Thoracic aorta (tissue), 2 donors: ENCODE measurements at regions not wholly inside any gene's neighbourhood (a gene's known extent, or its start where the extent isn't known, plus 50 kb on each side); places are given as distances from the start of the nearest gene placed in this dataset.

Experiments
- ATAC-seq: fragments of 150-250 bp; one replicate; pipeline ENCODE4 v1.8.0; 2017; ENCODE audit warnings: low read depth; ENCODE audit not compliant: insufficient number of reproducible peaks, low FRiP score
- DNase-seq: peaks from one replicate; pipeline ENCODE4 v3.0.0-alpha.2; 2020; ENCODE audit warnings: low spot score
- H3K27ac ChIP-seq, 2 donors: fragments of 200-600 bp; sonication (generic); 1 replicate in 1 of 2; 2 replicates in 1 of 2; pipeline ENCODE4 v1.5.1; 2016; ENCODE audit warnings: mild to moderate bottlenecking in 2 of 2, moderate library complexity in 2 of 2
- H3K27me3 ChIP-seq: fragments of 200-600 bp; sonication (generic); replicated peaks from 2 replicates; pipeline ENCODE4 v1.6.0; 2016; ENCODE audit warnings: mild to moderate bottlenecking; ENCODE audit not compliant: insufficient read depth
- H3K36me3 ChIP-seq: fragments of 200-600 bp; sonication (generic); one replicate; pipeline ENCODE4 v1.5.1; 2016
- H3K4me1 ChIP-seq, 2 donors: fragments of 200-600 bp; sonication (generic); 1 replicate in 1 of 2; 2 replicates in 1 of 2; pipeline versions ENCODE4 v1.5.1 to v1.6.0; 2016; ENCODE audit warnings: low read depth in 2 of 2, mild to moderate bottlenecking in 1 of 2; ENCODE audit not compliant: control insufficient read depth in 1 of 2
- H3K4me3 ChIP-seq: fragments of 200-600 bp; sonication (generic); 2 replicates; pipeline ENCODE4 v1.5.1; 2016; ENCODE audit warnings: mild to moderate bottlenecking
- H3K9me3 ChIP-seq: fragments of 200-600 bp; sonication (generic); 2 replicates; pipeline ENCODE4 v1.5.1; 2016
- TF ChIP-seq, protein P1 (sequence below): fragments of 200-600 bp; sonication (generic); IDR thresholded peaks from one replicate; pipeline ENCODE4 v1.5.1; 2019; ENCODE audit warnings: antibody characterized with exemption

DNA sequence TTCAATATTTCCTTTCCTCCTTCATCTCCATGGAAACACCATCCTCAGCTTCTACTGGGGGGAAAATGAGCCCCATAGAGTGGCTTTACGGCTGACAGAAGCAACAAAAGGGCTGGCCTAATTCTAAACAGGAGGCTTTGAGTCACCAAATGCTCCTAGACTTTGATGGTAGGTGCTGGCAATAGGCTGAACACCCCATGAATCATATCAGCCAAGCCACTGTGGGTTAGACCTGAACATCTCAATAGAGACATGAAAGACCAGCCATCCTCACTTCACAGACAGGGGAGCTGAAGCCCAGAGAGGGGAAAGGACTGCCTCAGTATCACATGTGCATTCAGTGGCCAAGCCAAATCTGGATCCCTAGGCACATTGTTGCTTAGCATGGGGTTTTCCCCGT, 107.6 kb downstream of the AMER1 start:
- Histone ChIP-seq H3K4me3 (no peak overlapping the region), H3K27me3 (no peaks in the 10 kb centered on the region), H3K9me3 (no peaks in the 10 kb centered on the region), H3K27ac (no peak overlapping the region), H3K36me3 (no peaks in the 10 kb centered on the region), H3K4me1 (no peaks in the 10 kb centered on the region)
- ATAC-seq (no peak), DNase-seq (no peak)
- TF ChIP-seq, protein P1, sequence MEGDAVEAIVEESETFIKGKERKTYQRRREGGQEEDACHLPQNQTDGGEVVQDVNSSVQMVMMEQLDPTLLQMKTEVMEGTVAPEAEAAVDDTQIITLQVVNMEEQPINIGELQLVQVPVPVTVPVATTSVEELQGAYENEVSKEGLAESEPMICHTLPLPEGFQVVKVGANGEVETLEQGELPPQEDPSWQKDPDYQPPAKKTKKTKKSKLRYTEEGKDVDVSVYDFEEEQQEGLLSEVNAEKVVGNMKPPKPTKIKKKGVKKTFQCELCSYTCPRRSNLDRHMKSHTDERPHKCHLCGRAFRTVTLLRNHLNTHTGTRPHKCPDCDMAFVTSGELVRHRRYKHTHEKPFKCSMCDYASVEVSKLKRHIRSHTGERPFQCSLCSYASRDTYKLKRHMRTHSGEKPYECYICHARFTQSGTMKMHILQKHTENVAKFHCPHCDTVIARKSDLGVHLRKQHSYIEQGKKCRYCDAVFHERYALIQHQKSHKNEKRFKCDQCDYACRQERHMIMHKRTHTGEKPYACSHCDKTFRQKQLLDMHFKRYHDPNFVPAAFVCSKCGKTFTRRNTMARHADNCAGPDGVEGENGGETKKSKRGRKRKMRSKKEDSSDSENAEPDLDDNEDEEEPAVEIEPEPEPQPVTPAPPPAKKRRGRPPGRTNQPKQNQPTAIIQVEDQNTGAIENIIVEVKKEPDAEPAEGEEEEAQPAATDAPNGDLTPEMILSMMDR = no peak

DNA sequence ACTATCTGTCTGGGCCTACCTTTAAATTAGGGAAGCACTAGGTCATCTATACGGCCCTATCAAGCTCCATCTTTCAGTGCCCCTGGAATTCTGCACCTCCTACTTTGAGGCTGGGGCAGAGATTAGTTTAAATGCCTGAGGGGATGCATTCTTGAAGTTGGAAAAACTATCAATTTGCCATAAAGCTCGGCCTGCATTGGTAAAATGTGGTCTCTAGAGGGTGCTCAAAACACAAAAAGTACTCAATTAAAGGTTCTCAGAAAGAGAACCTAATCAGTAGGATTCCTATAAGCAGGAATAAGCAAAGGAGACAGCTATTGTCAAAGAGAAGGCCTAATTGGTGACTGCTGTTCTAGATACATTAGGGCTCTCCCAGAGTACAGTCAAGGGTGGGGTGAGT, 111.7 kb downstream of the AMER1 start:
- H3K27ac ChIP-seq = no peak overlapping the region
- TF ChIP-seq, protein P1 = peak; percentile 23
- no peaks in the 10 kb centered on the region for H3K36me3 ChIP-seq
- no peaks in the 10 kb centered on the region for H3K27me3 ChIP-seq
- H3K4me3 ChIP-seq = no peak overlapping the region
- ATAC-seq = no peak
- no peaks in the 10 kb centered on the region for H3K4me1 ChIP-seq
- DNase-seq = no peak
- H3K9me3 ChIP-seq = no peaks in the 10 kb centered on the region
